Neuronal stem cell (in vitro differentiated cells): ENCODE measurements at regions not wholly inside any gene's neighbourhood (a gene's known extent, or its start where the extent isn't known, plus 50 kb on each side); places are given as distances from the start of the nearest gene placed in this dataset.

ENCODE experiments used
- DNase-seq: peaks from one replicate; pipeline ENCODE4 v3.0.0-alpha.2; 2013; ENCODE audit warnings: low spot score
- H2AFZ ChIP-seq: one replicate; pipeline ENCODE4 v1.6.1; 2013; ENCODE audit warnings: mild to moderate bottlenecking, low read length, inconsistent platforms
- H2AK5ac ChIP-seq: 2 replicates; pipeline ENCODE4 v1.6.1; 2013; ENCODE audit warnings: low read depth, mild to moderate bottlenecking, inconsistent platforms, low read length, moderate library complexity, mixed read lengths
- H2BK120ac ChIP-seq: 2 replicates; pipeline ENCODE4 v1.6.1; 2013; ENCODE audit warnings: low read depth, mild to moderate bottlenecking, inconsistent platforms, low read length, moderate library complexity, mixed read lengths
- H2BK12ac ChIP-seq: one replicate; pipeline ENCODE4 v1.6.1; 2013; ENCODE audit warnings: low read length, inconsistent platforms
- H2BK15ac ChIP-seq: 2 replicates; pipeline ENCODE4 v1.6.1; 2013; ENCODE audit warnings: mild to moderate bottlenecking, low read length, inconsistent platforms, mixed read lengths
- H2BK5ac ChIP-seq: one replicate; pipeline ENCODE4 v1.6.1; 2013; ENCODE audit warnings: inconsistent platforms, mild to moderate bottlenecking, low read length, moderate library complexity
- H3K14ac ChIP-seq: one replicate; pipeline ENCODE4 v1.6.1; 2013; ENCODE audit warnings: low read length, inconsistent platforms
- H3K18ac ChIP-seq: 2 replicates; pipeline ENCODE4 v1.6.1; 2013; ENCODE audit warnings: low read length, inconsistent platforms
- H3K23ac ChIP-seq: 2 replicates; pipeline ENCODE4 v1.6.1; 2013; ENCODE audit warnings: low read depth, mild to moderate bottlenecking, mixed read lengths, low read length, inconsistent platforms; ENCODE audit not compliant: poor library complexity
- H3K27ac ChIP-seq: replicated peaks from 3 replicates; pipeline ENCODE4 v1.5.1; 2013; ENCODE audit warnings: low read length, inconsistent platforms
- H3K27me3 ChIP-seq, 3 experiments: 2 replicates each; pipeline ENCODE4 v1.6.1; 2013; ENCODE audit warnings: low read length in 3 of 3, mild to moderate bottlenecking in 2 of 3, inconsistent platforms in 1 of 3, low read depth in 1 of 3, mixed read lengths in 1 of 3, moderate library complexity in 1 of 3; ENCODE audit not compliant: control insufficient read depth in 3 of 3, insufficient read depth in 3 of 3
- H3K36me3 ChIP-seq, 2 donors: replicated peaks in 1 of 2; 2 replicates each; pipeline ENCODE4 v1.6.1; 2013; ENCODE audit warnings: low read length in 2 of 2; ENCODE audit not compliant: control insufficient read depth in 2 of 2, insufficient read depth in 2 of 2
- H3K4ac ChIP-seq: 2 replicates; pipeline ENCODE4 v1.6.1; 2013; ENCODE audit warnings: inconsistent platforms, mild to moderate bottlenecking, low read length, moderate library complexity
- H3K4me1 ChIP-seq, 2 donors: 1 replicate in 1 of 2; 2 replicates in 1 of 2; pipeline ENCODE4 v1.6.1; 2013; ENCODE audit warnings: low read length in 2 of 2, low read depth in 1 of 2; ENCODE audit not compliant: control insufficient read depth in 2 of 2, insufficient read depth in 1 of 2
- H3K4me2 ChIP-seq: one replicate; pipeline ENCODE4 v1.6.1; 2013; ENCODE audit warnings: mild to moderate bottlenecking, low read length, inconsistent platforms; ENCODE audit not compliant: insufficient read depth, poor library complexity, severe bottlenecking
- H3K4me3 ChIP-seq, 2 donors: 2 replicates each; pipeline ENCODE4 v1.5.1; 2013; ENCODE audit warnings: low read length in 2 of 2, mild to moderate bottlenecking in 2 of 2, inconsistent platforms in 1 of 2, moderate library complexity in 1 of 2
- H3K79me1 ChIP-seq: one replicate; pipeline ENCODE4 v1.6.1; 2013; ENCODE audit warnings: low read depth, mild to moderate bottlenecking, inconsistent platforms, low read length, moderate library complexity
- H3K9ac ChIP-seq: one replicate; pipeline ENCODE4 v1.6.1; 2013; ENCODE audit warnings: mild to moderate bottlenecking, low read depth, low read length, inconsistent platforms; ENCODE audit not compliant: poor library complexity
- H3K9me3 ChIP-seq, 2 donors: replicated peaks in 1 of 2; 2 replicates each; pipeline versions ENCODE3 to v1.6.1; 2013; ENCODE audit warnings: low read length in 2 of 2, mild to moderate bottlenecking in 2 of 2, inconsistent platforms in 1 of 2, low read depth in 1 of 2, mixed read lengths in 1 of 2, moderate library complexity in 1 of 2; ENCODE audit not compliant: control insufficient read depth in 2 of 2, insufficient read depth in 1 of 2
- H4K8ac ChIP-seq: one replicate; pipeline ENCODE4 v1.6.1; 2013; ENCODE audit warnings: low read depth, mild to moderate bottlenecking, inconsistent platforms, low read length, moderate library complexity
- H4K91ac ChIP-seq: one replicate; pipeline ENCODE4 v1.6.1; 2013; ENCODE audit warnings: low read length, low read depth, mild to moderate bottlenecking, inconsistent platforms; ENCODE audit not compliant: poor library complexity
- WGBS, 2 donors: extraction: QIAGEN DNeasy Blood & Tissue Kit; methylation state at CpG; one replicate each; pipeline ENCODE4 v1.1.7; 2013; ENCODE audit warnings: missing lambda C conversion rate in 2 of 2, mixed read lengths in 1 of 2; ENCODE audit not compliant: insufficient read length in 2 of 2, insufficient replicate concordance in 1 of 2; ENCODE audit errors: extremely low coverage in 2 of 2; 5-methylcytosine and 5-hydroxymethylcytosine counted together

- Histone ChIP-seq H3K27me3 (no peaks in the 10 kb centered on the region), H3K27ac (no peak overlapping the region), H4K91ac (no peak overlapping the region), H3K4me3 (no peak overlapping the region), H3K18ac (no peak overlapping the region), H2BK15ac (no peak overlapping the region), H2AFZ (no peak overlapping the region), H4K8ac (no peak overlapping the region), H3K23ac (no peak overlapping the region), H2BK120ac (no peak overlapping the region), H3K14ac (no peak overlapping the region), H3K79me1 (no peaks in the 10 kb centered on the region), H3K4me1 (no peaks in the 10 kb centered on the region), H3K36me3 (no peaks in the 10 kb centered on the region), H3K9ac (no peak overlapping the region), H3K9me3 (no peaks in the 10 kb centered on the region), H2BK12ac (no peak overlapping the region), H2BK5ac (no peak overlapping the region), H2AK5ac (no peak overlapping the region), H3K4ac (no peak overlapping the region), H3K4me2 (no peak overlapping the region)
- DNase-seq, result no peak
- no CpG with 5 or more reads among the region's 3 CpGs for WGBS, 2 donors
Measured at GRCh38 chr5:162325143-162325727, 257.7 kb downstream of the GABRG2 start.

GRCh38 chr5:162334944-162335343 lies 267.4 kb downstream of the GABRG2 start:
- H3K4me2 ChIP-seq, result no peak overlapping the region
- H3K14ac ChIP-seq, result no peak overlapping the region
- H3K79me1 ChIP-seq, result no peaks in the 10 kb centered on the region
- H3K27me3 ChIP-seq, result no peaks in the 10 kb centered on the region
- H2BK5ac ChIP-seq, result no peak overlapping the region
- no peak overlapping the region for H3K23ac ChIP-seq
- H3K4me1 ChIP-seq, result no peaks in the 10 kb centered on the region
- no peak overlapping the region for H2BK12ac ChIP-seq
- no CpG with 5 or more reads among the region's 4 CpGs for WGBS, 2 donors
- no peak overlapping the region for H3K9ac ChIP-seq
- H3K4ac ChIP-seq, result no peak overlapping the region
- no peak overlapping the region for H3K18ac ChIP-seq
- no peak overlapping the region for H3K27ac ChIP-seq
- no peak overlapping the region for H2BK15ac ChIP-seq
- no peaks in the 10 kb centered on the region for H3K9me3 ChIP-seq
- no peak overlapping the region for H4K91ac ChIP-seq
- no peak overlapping the region for H2BK120ac ChIP-seq
- H3K4me3 ChIP-seq, result no peak overlapping the region
- H3K36me3 ChIP-seq, result no peaks in the 10 kb centered on the region
- DNase-seq, result no peak
- H2AFZ ChIP-seq, result no peak overlapping the region
- H2AK5ac ChIP-seq, result no peak overlapping the region
- no peak overlapping the region for H4K8ac ChIP-seq

GRCh38 chr5:162360373-162360931 lies 292.9 kb downstream of the GABRG2 start:
- Histone ChIP-seq H2BK120ac (no peak overlapping the region), H3K36me3 (no peaks in the 10 kb centered on the region), H3K9me3 (no peaks in the 10 kb centered on the region), H3K14ac (no peak overlapping the region), H2BK12ac (no peak overlapping the region), H3K23ac (no peak overlapping the region), H3K4me1 (no peaks in the 10 kb centered on the region), H2BK15ac (no peak overlapping the region), H3K4me2 (no peak overlapping the region), H3K4ac (no peak overlapping the region), H2AK5ac (no peak overlapping the region), H4K8ac (no peak overlapping the region), H3K79me1 (no peaks in the 10 kb centered on the region), H3K4me3 (no peak overlapping the region), H3K18ac (no peak overlapping the region), H2BK5ac (no peak overlapping the region), H3K27me3 (no peaks in the 10 kb centered on the region), H3K9ac (no peak overlapping the region), H3K27ac (no peak overlapping the region), H2AFZ (no peak overlapping the region), H4K91ac (no peak overlapping the region)
- WGBS, 2 donors, result no CpG with 5 or more reads among the region's 1 CpG
- no peak for DNase-seq

- no peak overlapping the region for H2BK5ac ChIP-seq
- H2BK12ac ChIP-seq, result no peak overlapping the region
- H3K27me3 ChIP-seq, result no peaks in the 10 kb centered on the region
- H3K27ac ChIP-seq, result no peak overlapping the region
- no peak overlapping the region for H3K18ac ChIP-seq
- no peaks in the 10 kb centered on the region for H3K4me1 ChIP-seq
- no peak overlapping the region for H2BK15ac ChIP-seq
- no peak overlapping the region for H2AK5ac ChIP-seq
- no peak overlapping the region for H3K4me3 ChIP-seq
- no peak overlapping the region for H2AFZ ChIP-seq
- DNase-seq, result no peak
- no peak overlapping the region for H3K14ac ChIP-seq
- H2BK120ac ChIP-seq, result no peak overlapping the region
- H3K23ac ChIP-seq, result no peak overlapping the region
- H4K91ac ChIP-seq, result no peak overlapping the region
- no peaks in the 10 kb centered on the region for H3K36me3 ChIP-seq
- no peak overlapping the region for H3K4me2 ChIP-seq
- WGBS, 2 donors, result no CpG with 5 or more reads among the region's 3 CpGs
- H3K79me1 ChIP-seq, result no peaks in the 10 kb centered on the region
- no peak overlapping the region for H3K9ac ChIP-seq
- H3K9me3 ChIP-seq, result peaks cover 0 to 4% of the 10 kb centered on the region in 2 donors
- H4K8ac ChIP-seq, result no peak overlapping the region
- H3K4ac ChIP-seq, result no peak overlapping the region
Measured at GRCh38 chr5:162372256-162372655, 304.7 kb downstream of the GABRG2 start.
